Astrocyte (in vitro differentiated cells and primary cell): ENCODE measurements at regions not wholly inside any gene's neighbourhood (a gene's known extent, or its start where the extent isn't known, plus 50 kb on each side); places are given as distances from the start of the nearest gene placed in this dataset.

Experiments
- DNase-seq: peaks from one replicate; pipeline ENCODE4 v3.0.0-alpha.2; 2010; ENCODE audit warnings: low read depth
- FAIRE-seq: peaks from 2 replicates; lab custom pipeline; 2011; peaks lifted over from hg19 to GRCh38; lab: Jason Lieb, UNC
- H2AFZ ChIP-seq: 2 replicates; pipeline ENCODE4 v1.6.0; 2012; ENCODE audit warnings: low read depth, low read length, inconsistent platforms
- H3K27ac ChIP-seq: 2 replicates; pipeline ENCODE4 v1.5.1; 2011; ENCODE audit warnings: low read depth, low read length, inconsistent platforms
- H3K27me3 ChIP-seq: 2 replicates; pipeline ENCODE4 v1.6.0; 2011; ENCODE audit warnings: low read length, inconsistent platforms; ENCODE audit not compliant: insufficient read depth
- H3K36me3 ChIP-seq: 2 replicates; pipeline ENCODE4 v1.5.1; 2011; ENCODE audit warnings: low read length, inconsistent platforms; ENCODE audit not compliant: insufficient read depth
- H3K4me1 ChIP-seq: 2 replicates; pipeline ENCODE4 v1.5.1; 2011; ENCODE audit warnings: low read length, inconsistent platforms; ENCODE audit not compliant: insufficient read depth
- H3K4me2 ChIP-seq: 2 replicates; pipeline ENCODE4 v1.6.0; 2012; ENCODE audit warnings: low read length, inconsistent platforms
- H3K4me3 ChIP-seq: 2 replicates; pipeline ENCODE4 v1.5.1; 2011; ENCODE audit warnings: low read depth, mild to moderate bottlenecking, low read length, inconsistent platforms; ENCODE audit not compliant: insufficient read depth
- H3K79me2 ChIP-seq: 2 replicates; pipeline ENCODE4 v1.6.0; 2012; ENCODE audit warnings: mild to moderate bottlenecking, low read length, inconsistent platforms; ENCODE audit not compliant: insufficient read depth
- H3K9ac ChIP-seq: 2 replicates; pipeline ENCODE4 v1.6.0; 2012; ENCODE audit warnings: mild to moderate bottlenecking, low read length, inconsistent platforms
- H3K9me3 ChIP-seq: 2 replicates; pipeline ENCODE4 v1.5.1; 2012; ENCODE audit warnings: low read depth, mild to moderate bottlenecking, low read length, inconsistent platforms; ENCODE audit not compliant: insufficient read depth
- H4K20me1 ChIP-seq: 2 replicates; pipeline ENCODE4 v1.6.0; 2012; ENCODE audit warnings: low read length, inconsistent platforms; ENCODE audit not compliant: insufficient read depth
- H3K27ac Mint-ChIP-seq: one replicate; pipeline ENCODE4 v1.8.0; 2021; ENCODE audit warnings: mild to moderate bottlenecking, mixed read lengths; ENCODE audit not compliant: unreplicated experiment
- H3K27me3 Mint-ChIP-seq: one replicate; pipeline ENCODE4 v1.8.0; 2021; ENCODE audit warnings: low read depth, mixed read lengths; ENCODE audit not compliant: unreplicated experiment
- H3K36me3 Mint-ChIP-seq: one replicate; pipeline ENCODE4 v1.8.0; 2021; ENCODE audit warnings: low read depth, mixed read lengths; ENCODE audit not compliant: unreplicated experiment
- H3K4me1 Mint-ChIP-seq: one replicate; pipeline ENCODE4 v1.8.0; 2021; ENCODE audit warnings: low read depth, mixed read lengths; ENCODE audit not compliant: unreplicated experiment
- H3K4me3 Mint-ChIP-seq: one replicate; pipeline ENCODE4 v1.8.0; 2021; ENCODE audit warnings: mild to moderate bottlenecking, moderate library complexity, mixed read lengths; ENCODE audit not compliant: unreplicated experiment
- H3K9me3 Mint-ChIP-seq: one replicate; pipeline ENCODE4 v1.8.0; 2021; ENCODE audit warnings: mild to moderate bottlenecking, mixed read lengths; ENCODE audit not compliant: unreplicated experiment
- CTCF ChIP-seq: IDR thresholded peaks from 2 replicates; pipeline ENCODE4 v1.5.1; 2011; ENCODE audit warnings: low read depth, mild to moderate bottlenecking, inconsistent platforms, low read length, moderate library complexity; ENCODE audit not compliant: insufficient read depth
- EZH2 ChIP-seq: IDR thresholded peaks from 2 replicates; pipeline ENCODE4 v1.6.1; 2012; ENCODE audit warnings: mild to moderate bottlenecking, low read length, inconsistent platforms; ENCODE audit not compliant: insufficient read depth

- DNase-seq (no peak), FAIRE-seq (no peak)
- H3K4me2 ChIP-seq: no peak overlapping the region
- H3K4me3 ChIP-seq: no peak overlapping the region
- TF ChIP-seq CTCF (no peak), EZH2 (no peak)
- H4K20me1 ChIP-seq: no peaks in the 10 kb centered on the region
- peaks cover 2% of the 10 kb centered on the region for H3K9me3 Mint-ChIP-seq
- H3K9ac ChIP-seq: no peak overlapping the region
- H3K36me3 Mint-ChIP-seq: no peaks in the 10 kb centered on the region
- no peaks in the 10 kb centered on the region for H3K36me3 ChIP-seq
- H3K27me3 Mint-ChIP-seq: no peaks in the 10 kb centered on the region
- H3K27ac Mint-ChIP-seq: no peak overlapping the region
- no peaks in the 10 kb centered on the region for H3K9me3 ChIP-seq
- no peak overlapping the region for H3K27ac ChIP-seq
- peaks cover 12% of the 10 kb centered on the region for H3K4me1 Mint-ChIP-seq
- H3K27me3 ChIP-seq: no peaks in the 10 kb centered on the region
- no peaks in the 10 kb centered on the region for H3K4me1 ChIP-seq
- H3K79me2 ChIP-seq: no peaks in the 10 kb centered on the region
- H2AFZ ChIP-seq: no peak overlapping the region
- H3K4me3 Mint-ChIP-seq: no peak overlapping the region
Observed at GRCh38 chr12:102691773-102692555, 211.6 kb upstream of the IGF1 start.

GRCh38 chr12:102690253-102690652 lies 209.9 kb upstream of the IGF1 start:
- Histone ChIP-seq H3K4me2 (no peak overlapping the region), H3K36me3 (no peaks in the 10 kb centered on the region), H3K9me3 (no peaks in the 10 kb centered on the region), H3K27ac (no peak overlapping the region), H3K4me1 (no peaks in the 10 kb centered on the region), H2AFZ (no peak overlapping the region), H3K4me3 (no peak overlapping the region), H3K79me2 (no peaks in the 10 kb centered on the region), H3K27me3 (no peaks in the 10 kb centered on the region), H4K20me1 (no peaks in the 10 kb centered on the region), H3K9ac (no peak overlapping the region)
- H3K4me3 Mint-ChIP-seq: no peak overlapping the region
- peaks cover 12% of the 10 kb centered on the region for H3K4me1 Mint-ChIP-seq
- peaks cover 2% of the 10 kb centered on the region for H3K9me3 Mint-ChIP-seq
- H3K36me3 Mint-ChIP-seq: no peaks in the 10 kb centered on the region
- DNase-seq (no peak), FAIRE-seq (no peak)
- H3K27ac Mint-ChIP-seq: no peak overlapping the region
- TF ChIP-seq EZH2 (no peak), CTCF (no peak)
- H3K27me3 Mint-ChIP-seq: no peaks in the 10 kb centered on the region

GRCh38 chr12:102689701-102690100 lies 209.3 kb upstream of the IGF1 start:
- Histone ChIP-seq H3K4me1 (no peaks in the 10 kb centered on the region), H3K27ac (no peak overlapping the region), H3K79me2 (no peaks in the 10 kb centered on the region), H3K27me3 (no peaks in the 10 kb centered on the region), H3K36me3 (no peaks in the 10 kb centered on the region), H3K4me2 (no peak overlapping the region), H3K9ac (no peak overlapping the region), H4K20me1 (no peaks in the 10 kb centered on the region), H3K4me3 (no peak overlapping the region), H2AFZ (no peak overlapping the region), H3K9me3 (no peaks in the 10 kb centered on the region)
- Mint-ChIP-seq H3K27ac (no peak overlapping the region), H3K36me3 (no peaks in the 10 kb centered on the region), H3K4me3 (no peak overlapping the region), H3K27me3 (no peaks in the 10 kb centered on the region), H3K4me1 (peaks cover 12% of the 10 kb centered on the region), H3K9me3 (peaks cover 2% of the 10 kb centered on the region)
- DNase-seq (no peak), FAIRE-seq (no peak)
- no peak for TF ChIP-seq EZH2
- TF ChIP-seq CTCF: no peak
